ENCODE measurements at regions not wholly inside any gene's neighbourhood (a gene's known extent, or its start where the extent isn't known, plus 50 kb on each side); places are given as distances from the start of the nearest gene placed in this dataset.

- DNase-seq (ENCODE audit: low spot score), result no peak
- H3K9ac ChIP-seq (ENCODE audit: low read depth in 1 of 2, low read length in 2 of 2), result no peak overlapping the region
- no peak overlapping the region for H3K4me3 ChIP-seq (ENCODE audit: low read depth in 1 of 3, low read length in 3 of 3)
- H3K27me3 ChIP-seq (ENCODE audit: control insufficient read depth in 4 of 4, insufficient read depth in 4 of 4, low read length in 3 of 4), result no peaks in the 10 kb centered on the region
- no peaks in the 10 kb centered on the region for H3K9me3 ChIP-seq (ENCODE audit: control insufficient read depth in 4 of 4, low read length in 3 of 4)
- 51% methylated on average over 2 of the region's 2 CpGs for WGBS
- no peaks in the 10 kb centered on the region for H3K4me1 ChIP-seq (ENCODE audit: control insufficient read depth in 4 of 4, insufficient read depth in 4 of 4, low read length in 3 of 4)
- no peak overlapping the region for H3K27ac ChIP-seq (ENCODE audit: low read depth in 1 of 2, low read length in 2 of 2)
- no peak for TF ChIP-seq YY1 (IDR thresholded peaks at IDR 0.05)
- TF ChIP-seq, protein P1, sequence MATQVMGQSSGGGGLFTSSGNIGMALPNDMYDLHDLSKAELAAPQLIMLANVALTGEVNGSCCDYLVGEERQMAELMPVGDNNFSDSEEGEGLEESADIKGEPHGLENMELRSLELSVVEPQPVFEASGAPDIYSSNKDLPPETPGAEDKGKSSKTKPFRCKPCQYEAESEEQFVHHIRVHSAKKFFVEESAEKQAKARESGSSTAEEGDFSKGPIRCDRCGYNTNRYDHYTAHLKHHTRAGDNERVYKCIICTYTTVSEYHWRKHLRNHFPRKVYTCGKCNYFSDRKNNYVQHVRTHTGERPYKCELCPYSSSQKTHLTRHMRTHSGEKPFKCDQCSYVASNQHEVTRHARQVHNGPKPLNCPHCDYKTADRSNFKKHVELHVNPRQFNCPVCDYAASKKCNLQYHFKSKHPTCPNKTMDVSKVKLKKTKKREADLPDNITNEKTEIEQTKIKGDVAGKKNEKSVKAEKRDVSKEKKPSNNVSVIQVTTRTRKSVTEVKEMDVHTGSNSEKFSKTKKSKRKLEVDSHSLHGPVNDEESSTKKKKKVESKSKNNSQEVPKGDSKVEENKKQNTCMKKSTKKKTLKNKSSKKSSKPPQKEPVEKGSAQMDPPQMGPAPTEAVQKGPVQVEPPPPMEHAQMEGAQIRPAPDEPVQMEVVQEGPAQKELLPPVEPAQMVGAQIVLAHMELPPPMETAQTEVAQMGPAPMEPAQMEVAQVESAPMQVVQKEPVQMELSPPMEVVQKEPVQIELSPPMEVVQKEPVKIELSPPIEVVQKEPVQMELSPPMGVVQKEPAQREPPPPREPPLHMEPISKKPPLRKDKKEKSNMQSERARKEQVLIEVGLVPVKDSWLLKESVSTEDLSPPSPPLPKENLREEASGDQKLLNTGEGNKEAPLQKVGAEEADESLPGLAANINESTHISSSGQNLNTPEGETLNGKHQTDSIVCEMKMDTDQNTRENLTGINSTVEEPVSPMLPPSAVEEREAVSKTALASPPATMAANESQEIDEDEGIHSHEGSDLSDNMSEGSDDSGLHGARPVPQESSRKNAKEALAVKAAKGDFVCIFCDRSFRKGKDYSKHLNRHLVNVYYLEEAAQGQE (IDR thresholded peaks at IDR 0.05), result no peak
- TF ChIP-seq RXRA (IDR thresholded peaks at IDR 0.05), result no peak
- TF ChIP-seq FOXA2 (IDR thresholded peaks at IDR 0.05), result no peak
- TF ChIP-seq NR2F2 (IDR thresholded peaks at IDR 0.05), result no peak
- TF ChIP-seq TAF1 (conservative IDR thresholded peaks at IDR 0.05), result no peak
- TF ChIP-seq, protein P2, sequence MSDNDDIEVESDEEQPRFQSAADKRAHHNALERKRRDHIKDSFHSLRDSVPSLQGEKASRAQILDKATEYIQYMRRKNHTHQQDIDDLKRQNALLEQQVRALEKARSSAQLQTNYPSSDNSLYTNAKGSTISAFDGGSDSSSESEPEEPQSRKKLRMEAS (IDR thresholded peaks at IDR 0.05), result no peak
- TF ChIP-seq EGR1 (IDR thresholded peaks at IDR 0.05; ENCODE audit: low read depth in 2 of 2), result no peak
- no peak for TF ChIP-seq JUND (IDR thresholded peaks at IDR 0.05)
- TF ChIP-seq, protein P3, sequence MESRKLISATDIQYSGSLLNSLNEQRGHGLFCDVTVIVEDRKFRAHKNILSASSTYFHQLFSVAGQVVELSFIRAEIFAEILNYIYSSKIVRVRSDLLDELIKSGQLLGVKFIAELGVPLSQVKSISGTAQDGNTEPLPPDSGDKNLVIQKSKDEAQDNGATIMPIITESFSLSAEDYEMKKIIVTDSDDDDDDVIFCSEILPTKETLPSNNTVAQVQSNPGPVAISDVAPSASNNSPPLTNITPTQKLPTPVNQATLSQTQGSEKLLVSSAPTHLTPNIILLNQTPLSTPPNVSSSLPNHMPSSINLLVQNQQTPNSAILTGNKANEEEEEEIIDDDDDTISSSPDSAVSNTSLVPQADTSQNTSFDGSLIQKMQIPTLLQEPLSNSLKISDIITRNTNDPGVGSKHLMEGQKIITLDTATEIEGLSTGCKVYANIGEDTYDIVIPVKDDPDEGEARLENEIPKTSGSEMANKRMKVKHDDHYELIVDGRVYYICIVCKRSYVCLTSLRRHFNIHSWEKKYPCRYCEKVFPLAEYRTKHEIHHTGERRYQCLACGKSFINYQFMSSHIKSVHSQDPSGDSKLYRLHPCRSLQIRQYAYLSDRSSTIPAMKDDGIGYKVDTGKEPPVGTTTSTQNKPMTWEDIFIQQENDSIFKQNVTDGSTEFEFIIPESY (IDR thresholded peaks at IDR 0.05), result no peak
- H3K36me3 ChIP-seq (ENCODE audit: control insufficient read depth in 4 of 4, insufficient read depth in 3 of 4, low read depth in 1 of 4, low read length in 3 of 4), result no peaks in the 10 kb centered on the region
Observed at GRCh38 chr15:46110755-46111154, 475.9 kb downstream of the SQOR start.

DNA sequence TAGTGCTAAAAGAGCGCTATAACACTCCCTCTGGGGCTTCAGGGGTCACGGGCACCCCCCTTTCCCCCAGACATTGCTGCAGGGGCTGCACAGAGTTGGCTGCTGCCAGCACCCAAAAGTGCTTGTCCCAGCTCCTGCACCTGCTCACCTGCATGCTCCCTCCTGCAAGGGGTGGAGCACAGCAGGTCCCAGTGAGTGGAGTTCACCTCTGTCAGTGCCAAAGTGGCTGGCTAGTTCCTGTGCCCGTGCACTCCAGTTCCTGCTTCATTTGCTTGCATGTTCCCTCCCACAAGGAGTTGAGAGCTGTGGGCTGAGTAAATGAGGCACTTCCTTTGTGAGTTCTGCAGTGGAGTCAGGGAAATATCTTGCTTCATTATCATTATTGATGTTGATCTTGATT, 476.9 kb downstream of the SQOR start:
- Histone ChIP-seq H3K4me1 (ENCODE audit: control insufficient read depth in 4 of 4, insufficient read depth in 4 of 4, low read length in 3 of 4) (no peaks in the 10 kb centered on the region), H3K9ac (ENCODE audit: low read depth in 1 of 2, low read length in 2 of 2) (no peak overlapping the region), H3K27me3 (ENCODE audit: control insufficient read depth in 4 of 4, insufficient read depth in 4 of 4, low read length in 3 of 4) (no peaks in the 10 kb centered on the region), H3K4me3 (ENCODE audit: low read depth in 1 of 3, low read length in 3 of 3) (no peak overlapping the region), H3K36me3 (ENCODE audit: control insufficient read depth in 4 of 4, insufficient read depth in 3 of 4, low read depth in 1 of 4, low read length in 3 of 4) (no peaks in the 10 kb centered on the region), H3K9me3 (ENCODE audit: control insufficient read depth in 4 of 4, low read length in 3 of 4) (no peaks in the 10 kb centered on the region), H3K27ac (ENCODE audit: low read depth in 1 of 2, low read length in 2 of 2) (no peak overlapping the region)
- TF ChIP-seq HNF4A (conservative IDR thresholded peaks at IDR 0.05) (no peak), EGR1 (IDR thresholded peaks at IDR 0.05; ENCODE audit: low read depth in 2 of 2) (no peak), FOXA2 (IDR thresholded peaks at IDR 0.05) (no peak), JUND (IDR thresholded peaks at IDR 0.05) (no peak), RAD21 (IDR thresholded peaks at IDR 0.05) (no peak), HNF4G (IDR thresholded peaks at IDR 0.05) (no peak)
- WGBS, result 70% methylated on average over 3 of the region's 3 CpGs
- DNase-seq (ENCODE audit: low spot score), result no peak

- no peak overlapping the region for H3K9ac ChIP-seq (ENCODE audit: low read depth in 1 of 2, low read length in 2 of 2)
- TF ChIP-seq, protein P4, sequence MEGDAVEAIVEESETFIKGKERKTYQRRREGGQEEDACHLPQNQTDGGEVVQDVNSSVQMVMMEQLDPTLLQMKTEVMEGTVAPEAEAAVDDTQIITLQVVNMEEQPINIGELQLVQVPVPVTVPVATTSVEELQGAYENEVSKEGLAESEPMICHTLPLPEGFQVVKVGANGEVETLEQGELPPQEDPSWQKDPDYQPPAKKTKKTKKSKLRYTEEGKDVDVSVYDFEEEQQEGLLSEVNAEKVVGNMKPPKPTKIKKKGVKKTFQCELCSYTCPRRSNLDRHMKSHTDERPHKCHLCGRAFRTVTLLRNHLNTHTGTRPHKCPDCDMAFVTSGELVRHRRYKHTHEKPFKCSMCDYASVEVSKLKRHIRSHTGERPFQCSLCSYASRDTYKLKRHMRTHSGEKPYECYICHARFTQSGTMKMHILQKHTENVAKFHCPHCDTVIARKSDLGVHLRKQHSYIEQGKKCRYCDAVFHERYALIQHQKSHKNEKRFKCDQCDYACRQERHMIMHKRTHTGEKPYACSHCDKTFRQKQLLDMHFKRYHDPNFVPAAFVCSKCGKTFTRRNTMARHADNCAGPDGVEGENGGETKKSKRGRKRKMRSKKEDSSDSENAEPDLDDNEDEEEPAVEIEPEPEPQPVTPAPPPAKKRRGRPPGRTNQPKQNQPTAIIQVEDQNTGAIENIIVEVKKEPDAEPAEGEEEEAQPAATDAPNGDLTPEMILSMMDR (IDR thresholded peaks at IDR 0.05; ENCODE audit: low read depth, low read length, missing input control), result no peak
- no peak for TF ChIP-seq YY1 (IDR thresholded peaks at IDR 0.05)
- TF ChIP-seq FOXA2 (IDR thresholded peaks at IDR 0.05), result no peak
- TF ChIP-seq, protein P1 (IDR thresholded peaks at IDR 0.05), result no peak
- TF ChIP-seq, protein P3 (IDR thresholded peaks at IDR 0.05), result no peak
Observed at GRCh38 chr15:46117071-46117470, 482.2 kb downstream of the SQOR start.

More at GRCh38 chr15:46117071-46117470, 482.2 kb downstream of the SQOR start:
- H3K27ac ChIP-seq (ENCODE audit: low read depth in 1 of 2, low read length in 2 of 2), result no peak overlapping the region
- H3K9me3 ChIP-seq (ENCODE audit: control insufficient read depth in 4 of 4, low read length in 3 of 4), result peaks cover 0 to 2% (median 0%) of the 10 kb centered on the region in 4 donors
- DNase-seq (ENCODE audit: low spot score), result no peak
- no peaks in the 10 kb centered on the region for H3K4me1 ChIP-seq (ENCODE audit: control insufficient read depth in 4 of 4, insufficient read depth in 4 of 4, low read length in 3 of 4)
- no peaks in the 10 kb centered on the region for H3K36me3 ChIP-seq (ENCODE audit: control insufficient read depth in 4 of 4, insufficient read depth in 3 of 4, low read depth in 1 of 4, low read length in 3 of 4)
- no peak overlapping the region for H3K4me3 ChIP-seq (ENCODE audit: low read depth in 1 of 3, low read length in 3 of 3)
- no peaks in the 10 kb centered on the region for H3K27me3 ChIP-seq (ENCODE audit: control insufficient read depth in 4 of 4, insufficient read depth in 4 of 4, low read length in 3 of 4)
